GM12878 (cell line): ENCODE measurements at regions not wholly inside any gene's neighbourhood (a gene's known extent, or its start where the extent isn't known, plus 50 kb on each side); places are given as distances from the start of the nearest gene placed in this dataset.

Experiments
- ATAC-seq: fragments of 200-7000 bp; cut with Tn5 transposase; 3 replicates; pipeline ENCODE4 v1.9.1; 2020; ENCODE audit warnings: mild to moderate bottlenecking, moderate library complexity
- BruUV-seq: library from RNA; stranded (reverse); fragments of 400-500 nt; replicated peaks from 2 replicates; lab custom pipeline; 2021; lab: Mats Ljungman, UMichigan
- CTCF ChIA-PET: fragments of 300-600 bp; sonication (Branson Sonifier 250); formaldehyde crosslinking; extraction: SDS; loops from one replicate; lab custom pipeline; 2021; ENCODE audit warnings: inconsistent platforms; lab: Yijun Ruan, JAX
- POLR2A ChIA-PET: fragments of 350-600 bp; formaldehyde crosslinking; extraction: SDS; loops from one replicate; lab custom pipeline; 2021; ENCODE audit warnings: inconsistent platforms; lab: Charles Lee
- RAD21 ChIA-PET: fragments of 300-600 bp; sonication (Branson Sonifier 250); formaldehyde crosslinking; loops from one replicate; lab custom pipeline; 2023; ENCODE audit warnings: antibody characterized with exemption; ENCODE audit not compliant: unreplicated experiment; lab: Charles Lee
- SMC1A ChIA-PET: fragments of 300-600 bp; sonication (Branson Sonifier 250); formaldehyde crosslinking; loops from one replicate; lab custom pipeline; 2023; ENCODE audit not compliant: unreplicated experiment, uncharacterized antibody; lab: Charles Lee
- DNase-seq: peaks from one replicate; pipeline ENCODE4 v3.0.0-alpha.2; 2011; ENCODE audit warnings: low read depth, low spot score
- FAIRE-seq: peaks from 3 replicates; lab custom pipeline; 2011; peaks lifted over from hg19 to GRCh38; lab: Jason Lieb, UNC
- H2AFZ ChIP-seq: 2 replicates; pipeline ENCODE4 v1.6.0; 2011; ENCODE audit warnings: low read depth, low read length, control low read depth; ENCODE audit not compliant: control insufficient read depth
- H3K27ac ChIP-seq: 2 replicates; pipeline ENCODE4 v1.5.1; 2011; ENCODE audit warnings: control low read depth; ENCODE audit not compliant: control insufficient read depth, insufficient read depth
- H3K27me3 ChIP-seq, 2 experiments: replicated peaks in 1 of 2; 2 replicates each; pipeline versions ENCODE4 v1.6.0 to v1.6.1; 2011; ENCODE audit warnings: low read length in 1 of 2; ENCODE audit not compliant: control insufficient read depth in 2 of 2, insufficient read depth in 2 of 2
- H3K36me3 ChIP-seq, 2 experiments: 2 replicates each; pipeline ENCODE4 v1.5.1; 2011; ENCODE audit warnings: low read length in 1 of 2; ENCODE audit not compliant: control insufficient read depth in 2 of 2, insufficient read depth in 2 of 2
- H3K4me1 ChIP-seq: 2 replicates; pipeline ENCODE4 v1.6.1; 2011; ENCODE audit warnings: mild to moderate bottlenecking, low read length, moderate library complexity, mixed read lengths; ENCODE audit not compliant: control insufficient read depth, insufficient read depth
- H3K4me2 ChIP-seq: 2 replicates; pipeline ENCODE4 v1.6.0; 2011; ENCODE audit warnings: control low read depth; ENCODE audit not compliant: control insufficient read depth, insufficient read depth
- H3K4me3 ChIP-seq: fragments of 200-600 bp; sonication (generic); 2 replicates; pipeline ENCODE4 v1.5.1; 2016
- H3K79me2 ChIP-seq: 2 replicates; pipeline ENCODE4 v1.6.0; 2011; ENCODE audit warnings: low read length; ENCODE audit not compliant: control insufficient read depth, insufficient read depth
- H3K9ac ChIP-seq: 2 replicates; pipeline ENCODE4 v1.8.0; 2011; ENCODE audit warnings: low read length, control low read depth, mixed read lengths; ENCODE audit not compliant: control insufficient read depth, insufficient read depth
- H3K9me3 ChIP-seq: replicated peaks from 3 replicates; pipeline ENCODE4 v1.5.1; 2011; ENCODE audit warnings: mild to moderate bottlenecking, low read length; ENCODE audit not compliant: control insufficient read depth, insufficient read depth
- H4K20me1 ChIP-seq: 2 replicates; pipeline ENCODE4 v1.6.0; 2011; ENCODE audit not compliant: control insufficient read depth, insufficient read depth
- BCL11A ChIP-seq: IDR thresholded peaks from 2 replicates; pipeline ENCODE4 v1.6.1; 2011; ENCODE audit warnings: low read depth, low read length
- CBX3 ChIP-seq: fragments of 200-600 bp; sonication (generic); IDR thresholded peaks from 2 replicates; pipeline ENCODE4 v1.6.1; 2016; ENCODE audit warnings: low read depth, borderline replicate concordance
- IKZF2 ChIP-seq, 2 experiments: fragments of 450-650 bp; IDR thresholded peaks; 2 replicates each; pipeline ENCODE4 v1.6.1; 2017; ENCODE audit warnings: mild to moderate bottlenecking in 2 of 2, moderate library complexity in 2 of 2
- KAT2A ChIP-seq: conservative IDR thresholded peaks from 2 replicates; pipeline ENCODE4 v1.6.1; 2011; ENCODE audit warnings: low read depth, low read length; ENCODE audit not compliant: control insufficient read depth
- MEF2A ChIP-seq: IDR thresholded peaks from 2 replicates; pipeline ENCODE4 v1.6.1; 2011; ENCODE audit warnings: low read depth, mild to moderate bottlenecking, low read length, moderate library complexity; ENCODE audit not compliant: insufficient read depth
- RELA ChIP-seq: fragments of 450-650 bp; IDR thresholded peaks from 2 replicates; pipeline ENCODE4 v1.8.0; 2014; ENCODE audit warnings: borderline replicate concordance; ENCODE audit not compliant: partially characterized antibody
- RUNX3 ChIP-seq: IDR thresholded peaks from 2 replicates; pipeline ENCODE4 v1.6.1; 2012; ENCODE audit warnings: low read length, inconsistent platforms
- TCF3 ChIP-seq: IDR thresholded peaks from 2 replicates; pipeline ENCODE4 v1.6.1; 2012; ENCODE audit warnings: low read depth, mild to moderate bottlenecking, low read length, borderline replicate concordance; ENCODE audit not compliant: insufficient read depth
- TCF7 ChIP-seq: IDR thresholded peaks from 2 replicates; pipeline ENCODE4 v1.6.1; 2014; ENCODE audit warnings: antibody characterized with exemption, borderline replicate concordance
- ZNF622 ChIP-seq: fragments of 450-650 bp; IDR thresholded peaks from 2 replicates; pipeline ENCODE4 v1.6.1; 2017; ENCODE audit warnings: mild to moderate bottlenecking, inconsistent platforms
- WGBS: methylation state at CpG from one replicate; pipeline ENCODE4 v1.1.6; 2016; ENCODE audit warnings: low lambda C conversion rate; ENCODE audit not compliant: insufficient replicate concordance, insufficient coverage; ENCODE audit errors: missing lambda C conversion rate; 5-methylcytosine and 5-hydroxymethylcytosine counted together
- in situ Hi-C: fragments of 300-500 bp; cut with MboI; formaldehyde crosslinking; loops from 9 replicates; pipeline ENCODE4 v1.14.3; 2018; ENCODE audit warnings: mixed read lengths
- intact Hi-C: fragments of 100-400 bp; cut with micrococcal nuclease; formaldehyde crosslinking; loops from one replicate; pipeline ENCODE4 v1.14.2; 2022; ENCODE audit not compliant: unreplicated experiment
- TF ChIP-seq, protein P1 (sequence below): fragments of 450-650 bp; IDR thresholded peaks from 2 replicates; pipeline ENCODE4 v1.6.1; 2018; ENCODE audit warnings: borderline replicate concordance, mild to moderate bottlenecking; ENCODE audit not compliant: partially characterized antibody
- TF ChIP-seq, protein P2 (sequence below): fragments of 450-650 bp; IDR thresholded peaks from 2 replicates; pipeline ENCODE4 v1.6.1; 2017; ENCODE audit warnings: mild to moderate bottlenecking, low read depth, inconsistent platforms; ENCODE audit not compliant: poor library complexity, severe bottlenecking
- TF ChIP-seq, protein P3 (sequence below): fragments of 450-650 bp; formaldehyde crosslinking; IDR thresholded peaks from 2 replicates; pipeline ENCODE4 v1.4.0; 2020; ENCODE audit warnings: mild to moderate bottlenecking, moderate library complexity

DNA sequence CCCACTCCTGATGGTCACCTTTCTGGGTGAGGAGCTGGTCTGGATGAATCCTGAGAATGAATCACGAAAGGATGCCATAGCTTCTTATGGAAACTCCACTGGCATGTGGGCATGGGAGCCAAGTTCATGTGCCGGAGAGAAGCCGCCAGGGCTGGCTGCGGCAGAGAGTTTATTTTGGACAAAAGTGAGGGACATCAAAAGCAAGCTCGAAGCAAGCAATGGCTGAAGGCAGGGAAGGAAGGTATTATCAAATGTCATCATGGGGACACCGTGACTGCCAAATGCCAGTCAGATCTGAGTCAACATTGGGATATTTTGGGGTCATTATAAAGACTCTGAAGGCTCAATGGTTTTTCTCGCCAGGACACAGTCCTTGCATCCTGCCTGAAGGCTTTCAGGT is 249.1 kb downstream of the QKI start (continued):
- TF ChIP-seq, protein P1, sequence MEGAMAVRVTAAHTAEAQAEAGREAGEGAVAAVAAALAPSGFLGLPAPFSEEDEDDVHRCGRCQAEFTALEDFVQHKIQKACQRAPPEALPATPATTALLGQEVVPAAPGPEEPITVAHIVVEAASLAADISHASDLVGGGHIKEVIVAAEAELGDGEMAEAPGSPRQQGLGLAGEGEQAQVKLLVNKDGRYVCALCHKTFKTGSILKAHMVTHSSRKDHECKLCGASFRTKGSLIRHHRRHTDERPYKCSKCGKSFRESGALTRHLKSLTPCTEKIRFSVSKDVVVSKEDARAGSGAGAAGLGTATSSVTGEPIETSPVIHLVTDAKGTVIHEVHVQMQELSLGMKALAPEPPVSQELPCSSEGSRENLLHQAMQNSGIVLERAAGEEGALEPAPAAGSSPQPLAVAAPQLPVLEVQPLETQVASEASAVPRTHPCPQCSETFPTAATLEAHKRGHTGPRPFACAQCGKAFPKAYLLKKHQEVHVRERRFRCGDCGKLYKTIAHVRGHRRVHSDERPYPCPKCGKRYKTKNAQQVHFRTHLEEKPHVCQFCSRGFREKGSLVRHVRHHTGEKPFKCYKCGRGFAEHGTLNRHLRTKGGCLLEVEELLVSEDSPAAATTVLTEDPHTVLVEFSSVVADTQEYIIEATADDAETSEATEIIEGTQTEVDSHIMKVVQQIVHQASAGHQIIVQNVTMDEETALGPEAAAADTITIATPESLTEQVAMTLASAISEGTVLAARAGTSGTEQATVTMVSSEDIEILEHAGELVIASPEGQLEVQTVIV, result no peak
- TF ChIP-seq, all 136 proteins: peak for 0

DNA sequence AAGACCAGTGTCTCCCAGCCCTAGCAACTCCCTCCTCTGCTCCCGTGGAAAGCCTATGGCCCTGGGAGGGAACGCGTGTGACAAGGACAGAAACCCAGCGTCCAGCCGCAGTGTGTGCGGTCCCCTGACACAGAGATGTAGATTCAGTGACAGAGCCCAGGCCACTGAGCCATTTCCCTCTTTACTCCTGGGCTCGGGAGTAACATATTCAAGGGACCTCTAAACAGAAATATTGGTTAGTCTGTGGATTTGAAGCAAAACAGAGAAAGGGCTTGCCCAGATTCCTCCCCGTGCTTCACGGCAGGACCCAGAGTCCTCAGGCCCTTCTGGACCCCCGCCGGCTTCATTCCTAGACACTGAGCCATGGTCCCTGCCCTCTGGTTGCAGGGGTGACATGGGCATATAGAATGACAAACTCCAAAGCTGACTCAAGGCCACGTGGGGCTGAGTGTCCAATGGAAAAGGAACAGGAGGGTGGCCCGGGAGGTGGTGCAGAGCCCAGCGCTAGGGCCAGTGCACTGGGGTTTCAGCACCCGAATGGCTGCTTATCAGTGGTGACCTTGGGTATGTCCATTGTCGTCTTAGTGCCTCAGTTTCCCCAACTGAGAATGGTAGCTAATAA is 248.2 kb downstream of the QKI start:
- H3K36me3 ChIP-seq, result no peaks in the 10 kb centered on the region
- H3K4me1 ChIP-seq, result peaks cover 21% of the 10 kb centered on the region
- WGBS, result 70% methylated on average over 16 of the region's 16 CpGs
- no peaks in the 10 kb centered on the region for H3K27me3 ChIP-seq
- no peaks in the 10 kb centered on the region for H4K20me1 ChIP-seq
- ATAC-seq (no peak), DNase-seq (no peak), FAIRE-seq (no peak)
- no peak overlapping the region for H3K4me2 ChIP-seq
- ChIA-PET RAD21 (no interaction called here), SMC1A (no interaction called here), POLR2A (no interaction called here), CTCF (no interaction called here)
- in situ Hi-C loops, result no loop called here
- H3K27ac ChIP-seq, result no peak overlapping the region
- no peaks in the 10 kb centered on the region; the same call in 2 of the 3 replicates for H3K9me3 ChIP-seq
- H3K9ac ChIP-seq, result no peak overlapping the region
- intact Hi-C loops, result no loop called here
- H3K79me2 ChIP-seq, result no peaks in the 10 kb centered on the region
- H3K4me3 ChIP-seq, result no peak overlapping the region
- TF ChIP-seq IKZF2 (IDR thresholded peaks at IDR 0.05) (no peak), ZNF622 (no peak), MEF2A (no peak), CBX3 (no peak), TCF3 (no peak), RUNX3 (no peak), RELA (no peak), TCF7 (no peak), KAT2A (no peak), BCL11A (no peak)
- TF ChIP-seq, protein P2, sequence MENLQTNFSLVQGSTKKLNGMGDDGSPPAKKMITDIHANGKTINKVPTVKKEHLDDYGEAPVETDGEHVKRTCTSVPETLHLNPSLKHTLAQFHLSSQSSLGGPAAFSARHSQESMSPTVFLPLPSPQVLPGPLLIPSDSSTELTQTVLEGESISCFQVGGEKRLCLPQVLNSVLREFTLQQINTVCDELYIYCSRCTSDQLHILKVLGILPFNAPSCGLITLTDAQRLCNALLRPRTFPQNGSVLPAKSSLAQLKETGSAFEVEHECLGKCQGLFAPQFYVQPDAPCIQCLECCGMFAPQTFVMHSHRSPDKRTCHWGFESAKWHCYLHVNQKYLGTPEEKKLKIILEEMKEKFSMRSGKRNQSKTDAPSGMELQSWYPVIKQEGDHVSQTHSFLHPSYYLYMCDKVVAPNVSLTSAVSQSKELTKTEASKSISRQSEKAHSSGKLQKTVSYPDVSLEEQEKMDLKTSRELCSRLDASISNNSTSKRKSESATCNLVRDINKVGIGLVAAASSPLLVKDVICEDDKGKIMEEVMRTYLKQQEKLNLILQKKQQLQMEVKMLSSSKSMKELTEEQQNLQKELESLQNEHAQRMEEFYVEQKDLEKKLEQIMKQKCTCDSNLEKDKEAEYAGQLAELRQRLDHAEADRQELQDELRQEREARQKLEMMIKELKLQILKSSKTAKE, result no peak
- TF ChIP-seq, protein P3, sequence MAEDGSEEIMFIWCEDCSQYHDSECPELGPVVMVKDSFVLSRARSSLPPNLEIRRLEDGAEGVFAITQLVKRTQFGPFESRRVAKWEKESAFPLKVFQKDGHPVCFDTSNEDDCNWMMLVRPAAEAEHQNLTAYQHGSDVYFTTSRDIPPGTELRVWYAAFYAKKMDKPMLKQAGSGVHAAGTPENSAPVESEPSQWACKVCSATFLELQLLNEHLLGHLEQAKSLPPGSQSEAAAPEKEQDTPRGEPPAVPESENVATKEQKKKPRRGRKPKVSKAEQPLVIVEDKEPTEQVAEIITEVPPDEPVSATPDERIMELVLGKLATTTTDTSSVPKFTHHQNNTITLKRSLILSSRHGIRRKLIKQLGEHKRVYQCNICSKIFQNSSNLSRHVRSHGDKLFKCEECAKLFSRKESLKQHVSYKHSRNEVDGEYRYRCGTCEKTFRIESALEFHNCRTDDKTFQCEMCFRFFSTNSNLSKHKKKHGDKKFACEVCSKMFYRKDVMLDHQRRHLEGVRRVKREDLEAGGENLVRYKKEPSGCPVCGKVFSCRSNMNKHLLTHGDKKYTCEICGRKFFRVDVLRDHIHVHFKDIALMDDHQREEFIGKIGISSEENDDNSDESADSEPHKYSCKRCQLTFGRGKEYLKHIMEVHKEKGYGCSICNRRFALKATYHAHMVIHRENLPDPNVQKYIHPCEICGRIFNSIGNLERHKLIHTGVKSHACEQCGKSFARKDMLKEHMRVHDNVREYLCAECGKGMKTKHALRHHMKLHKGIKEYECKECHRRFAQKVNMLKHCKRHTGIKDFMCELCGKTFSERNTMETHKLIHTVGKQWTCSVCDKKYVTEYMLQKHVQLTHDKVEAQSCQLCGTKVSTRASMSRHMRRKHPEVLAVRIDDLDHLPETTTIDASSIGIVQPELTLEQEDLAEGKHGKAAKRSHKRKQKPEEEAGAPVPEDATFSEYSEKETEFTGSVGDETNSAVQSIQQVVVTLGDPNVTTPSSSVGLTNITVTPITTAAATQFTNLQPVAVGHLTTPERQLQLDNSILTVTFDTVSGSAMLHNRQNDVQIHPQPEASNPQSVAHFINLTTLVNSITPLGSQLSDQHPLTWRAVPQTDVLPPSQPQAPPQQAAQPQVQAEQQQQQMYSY (CRISPR knock-in tag), result no peak
- no TSS peak for BruUV-seq
- H2AFZ ChIP-seq, result no peak overlapping the region
